HCT116 (cell line): ENCODE measurements at regions not wholly inside any gene's neighbourhood (a gene's known extent, or its start where the extent isn't known, plus 50 kb on each side); places are given as distances from the start of the nearest gene placed in this dataset.

Source experiments
- ATAC-seq: fragments of 200-7000 bp; cut with Tn5 transposase; 2 replicates; pipeline ENCODE4 v1.9.1; 2020; ENCODE audit warnings: mild to moderate bottlenecking, moderate library complexity
- BruUV-seq: library from RNA; stranded (reverse); fragments of 400-500 nt; replicated peaks from 2 replicates; lab custom pipeline; 2021; lab: Mats Ljungman, UMichigan
- CTCF ChIA-PET: fragments of 300-600 bp; sonication (Branson Sonifier 250); formaldehyde crosslinking; loops from one replicate; lab custom pipeline; 2021; ENCODE audit warnings: antibody characterized with exemption; lab: Charles Lee
- POLR2A ChIA-PET: fragments of 300-600, 350-600 bp; sonication (Branson Sonifier 250); formaldehyde crosslinking; loops from one replicate; lab custom pipeline; 2021; ENCODE audit warnings: antibody characterized with exemption; lab: Charles Lee
- RAD21 ChIA-PET, 2 experiments: fragments of 300-600 bp; sonication (Branson Sonifier 250); formaldehyde crosslinking; loops; one replicate each; lab custom pipeline; 2023; ENCODE audit warnings: low total read pairs in 2 of 2; ENCODE audit not compliant: uncharacterized antibody in 2 of 2, unreplicated experiment in 2 of 2, low non-redundant PET in 1 of 2; lab: Charles Lee
- DNase-seq: peaks from one replicate; pipeline ENCODE4 v3.0.0-alpha.2; 2010; ENCODE audit warnings: low read depth, low spot score
- H2AFZ ChIP-seq: fragments of 200-600 bp; shearing (Covaris generic), sonication (generic); 2 replicates; pipeline ENCODE4 v1.6.1; 2017; ENCODE audit warnings: low read depth, mixed run types, mixed read lengths, antibody characterized with exemption, low read length; ENCODE audit not compliant: poor library complexity, severe bottlenecking
- H3K27ac ChIP-seq: 2 replicates; pipeline ENCODE4 v1.5.1; 2012; ENCODE audit warnings: low read depth, low read length
- H3K27me3 ChIP-seq: fragments of 200-600 bp; sonication (generic); 2 replicates; pipeline ENCODE4 v1.6.1; 2016; ENCODE audit warnings: mixed run types, low read length, mixed read lengths; ENCODE audit not compliant: insufficient read depth
- H3K36me3 ChIP-seq, 2 experiments: fragments of 200-500 bp in 1 of 2; fragments of 200-600 bp in 1 of 2; sonication (Bioruptor generic) in 1 of 2; sonication (generic) in 1 of 2; 2 replicates each; pipeline versions ENCODE4 v1.5.1 to v1.6.1; 2014 to 2016; ENCODE audit warnings: low read length in 2 of 2, inconsistent platforms in 1 of 2, mixed read lengths in 1 of 2, mixed run types in 1 of 2; ENCODE audit not compliant: insufficient read depth in 2 of 2, control insufficient read depth in 1 of 2
- H3K4me1 ChIP-seq, 2 experiments: fragments of 200-600 bp in 1 of 2; sonication (generic) in 1 of 2; 2 replicates each; pipeline versions ENCODE4 v1.5.1 to v1.6.1; 2012 to 2017; ENCODE audit warnings: low read length in 2 of 2, inconsistent platforms in 1 of 2, mild to moderate bottlenecking in 1 of 2, mixed read lengths in 1 of 2, mixed run types in 1 of 2, moderate library complexity in 1 of 2; ENCODE audit not compliant: insufficient read depth in 2 of 2, control insufficient read depth in 1 of 2
- H3K4me2 ChIP-seq: fragments of 200-600 bp; sonication (generic); 2 replicates; pipeline ENCODE4 v1.6.1; 2017; ENCODE audit warnings: mixed run types, low read length, mixed read lengths
- H3K4me3 ChIP-seq, 2 experiments: fragments of 200-600 bp in 1 of 2; sonication (generic) in 1 of 2; replicated peaks in 1 of 2; 2 replicates each; pipeline ENCODE4 v1.5.1; 2011 to 2016; ENCODE audit warnings: low read length in 2 of 2, control low read depth in 1 of 2, low read depth in 1 of 2, mild to moderate bottlenecking in 1 of 2, mixed read lengths in 1 of 2, mixed run types in 1 of 2
- H3K79me2 ChIP-seq: fragments of 200-600 bp; sonication (generic); 2 replicates; pipeline ENCODE4 v1.6.1; 2017; ENCODE audit warnings: mild to moderate bottlenecking, mixed run types, low read length, moderate library complexity, mixed read lengths; ENCODE audit not compliant: insufficient read depth
- H3K9ac ChIP-seq: fragments of 200-600 bp; sonication (generic); 2 replicates; pipeline ENCODE4 v1.6.1; 2016; ENCODE audit warnings: low read length, mixed read lengths
- H3K9me2 ChIP-seq: fragments of 200-600 bp; sonication (generic), shearing (Covaris generic); 2 replicates; pipeline ENCODE4 v1.6.1; 2017; ENCODE audit warnings: mixed run types, mild to moderate bottlenecking, moderate library complexity; ENCODE audit not compliant: insufficient read depth
- H3K9me3 ChIP-seq, 2 experiments: fragments of 200-500 bp in 1 of 2; fragments of 200-600 bp in 1 of 2; sonication (Bioruptor generic) in 1 of 2; sonication (generic) in 1 of 2; 2 replicates each; pipeline ENCODE4 v1.6.1; 2014 to 2017; ENCODE audit warnings: low read length in 2 of 2, mixed read lengths in 2 of 2, inconsistent platforms in 1 of 2, low read depth in 1 of 2, mild to moderate bottlenecking in 1 of 2, mixed run types in 1 of 2, moderate library complexity in 1 of 2; ENCODE audit not compliant: control insufficient read depth in 1 of 2, insufficient read depth in 1 of 2
- H4K20me1 ChIP-seq: fragments of 200-600 bp; sonication (generic), shearing (Covaris generic); 2 replicates; pipeline ENCODE4 v1.6.1; 2017; ENCODE audit warnings: mixed run types, mild to moderate bottlenecking, moderate library complexity; ENCODE audit not compliant: insufficient read depth
- EGR1 ChIP-seq: IDR thresholded peaks from 2 replicates; pipeline ENCODE4 v1.6.1; 2012; ENCODE audit warnings: low read depth
- ELF1 ChIP-seq: IDR thresholded peaks from 2 replicates; pipeline ENCODE4 v1.6.1; 2012; ENCODE audit warnings: low read depth, borderline replicate concordance
- EZH2 ChIP-seq: fragments of 200-600 bp; sonication (generic); IDR thresholded peaks from 2 replicates; pipeline ENCODE4 v1.6.1; 2017; ENCODE audit warnings: antibody characterized with exemption, mixed run types
- EZH2phosphoT487 ChIP-seq: fragments of 200-600 bp; IDR thresholded peaks from 2 replicates; pipeline ENCODE4 v1.6.1; 2018; ENCODE audit warnings: antibody characterized with exemption, borderline replicate concordance
- FOSL1 ChIP-seq: IDR thresholded peaks from 2 replicates; pipeline ENCODE4 v1.6.1; 2012; ENCODE audit warnings: low read depth
- POLR2A ChIP-seq: IDR thresholded peaks from 2 replicates; pipeline ENCODE4 v1.7.0; 2011; ENCODE audit warnings: borderline replicate concordance; ENCODE audit not compliant: insufficient read depth, insufficient read length; ENCODE audit errors: extremely low read depth
- RAD21 ChIP-seq: IDR thresholded peaks from 2 replicates; pipeline ENCODE4 v1.6.1; 2012; ENCODE audit warnings: low read depth, mild to moderate bottlenecking
- SIN3A ChIP-seq: IDR thresholded peaks from 2 replicates; pipeline ENCODE4 v1.6.1; 2012; ENCODE audit warnings: low read depth
- TCF7L2 ChIP-seq: IDR thresholded peaks from 2 replicates; pipeline ENCODE4 v1.7.0; 2011; ENCODE audit warnings: borderline replicate concordance, inconsistent platforms; ENCODE audit not compliant: insufficient read depth, insufficient read length; ENCODE audit errors: extremely low read depth
- ZFX ChIP-seq: fragments of 450-650 bp; IDR thresholded peaks from 2 replicates; pipeline ENCODE4 v1.6.1; 2017
- ZNF274 ChIP-seq: fragments of 200-500 bp; sonication (Bioruptor generic); IDR thresholded peaks from 2 replicates; pipeline ENCODE4 v1.6.1; 2014; ENCODE audit warnings: mild to moderate bottlenecking, low read depth, low read length, inconsistent platforms
- intact Hi-C: fragments of 100-400 bp; cut with micrococcal nuclease; formaldehyde crosslinking; loops from 2 replicates; pipeline ENCODE4 v1.10.0; 2022
- TF ChIP-seq, protein P1 (sequence below): IDR thresholded peaks from 2 replicates; pipeline ENCODE4 v1.6.1; 2012
- TF ChIP-seq, protein P2 (sequence below), 3 experiments: fragments of 200-600 bp in 1 of 3; sonication (generic) in 1 of 3; IDR thresholded peaks in 2 of 3; conservative IDR thresholded peaks in 1 of 3; 2 replicates each; pipeline ENCODE4 v1.5.1; 2012 to 2017; ENCODE audit warnings: low read depth in 2 of 3, low read length in 2 of 3, antibody characterized with exemption in 1 of 3, borderline replicate concordance in 1 of 3, control low read depth in 1 of 3, mild to moderate bottlenecking in 1 of 3, mixed read lengths in 1 of 3, mixed run types in 1 of 3, moderate library complexity in 1 of 3; ENCODE audit not compliant: insufficient read depth in 1 of 3
- TF ChIP-seq, protein P3 (sequence below): IDR thresholded peaks from 2 replicates; pipeline ENCODE4 v1.6.1; 2011; ENCODE audit warnings: mild to moderate bottlenecking, low read length, moderate library complexity; ENCODE audit not compliant: insufficient replicate concordance; ENCODE audit errors: extremely low read depth

DNA sequence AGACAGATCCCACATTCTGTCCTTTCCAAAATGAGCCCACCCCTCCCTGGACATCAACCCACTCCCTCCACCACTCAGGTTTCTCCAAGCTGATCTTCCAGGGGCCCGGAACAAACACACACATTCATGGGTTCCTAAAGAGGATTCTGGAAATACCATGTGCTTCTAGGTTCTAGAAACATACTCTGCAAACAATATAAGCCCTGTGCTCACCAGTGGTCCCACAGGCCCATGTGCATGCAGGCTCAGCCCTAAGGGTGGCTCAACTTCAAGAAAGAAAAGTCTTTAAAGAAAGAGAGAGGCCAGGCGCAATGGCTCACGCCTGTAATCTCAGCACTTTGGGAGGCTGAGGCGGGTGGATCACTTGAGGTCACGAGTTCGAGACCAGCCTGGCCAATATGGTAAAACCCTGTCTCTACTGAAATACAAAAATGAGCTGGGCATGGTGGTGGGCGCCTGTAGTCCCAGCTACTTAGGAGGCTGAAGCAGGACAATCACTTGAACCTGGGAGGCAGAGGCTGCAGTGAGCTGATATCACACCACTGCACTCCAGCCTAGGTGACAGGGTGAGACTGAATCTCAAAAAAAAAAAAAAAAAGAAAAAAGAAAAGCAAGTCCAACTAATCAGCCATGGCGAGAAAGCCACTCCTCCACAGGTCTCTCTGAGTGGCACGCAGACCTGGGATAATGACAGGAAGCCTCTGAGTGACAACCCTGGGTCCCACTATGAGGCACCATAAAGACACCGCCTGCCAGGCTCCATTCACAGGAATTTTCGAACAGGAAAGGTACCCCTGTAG is 59.5 kb upstream of the PNMA1 start:
- ChIA-PET POLR2A (interaction anchor here (1.3 kb wide), 1 partner anchor 15 kb away, joined by 5 read pairs; no protein-coding TSS in a partner anchor), CTCF (no interaction called here), RAD21 (no interaction called here)
- Histone ChIP-seq H3K9me2 (no peaks in the 10 kb centered on the region), H3K4me1 (peaks cover 20 to 26% of the 10 kb centered on the region in 2 experiments), H3K9me3 (no peaks in the 10 kb centered on the region), H3K79me2 (peaks cover 21% of the 10 kb centered on the region; the same call in 1 of the 2 replicates), H3K27me3 (no peaks in the 10 kb centered on the region), H3K9ac (no peak overlapping the region), H3K36me3 (no peaks in the 10 kb centered on the region), H4K20me1 (no peaks in the 10 kb centered on the region), H3K27ac (no peak overlapping the region), H3K4me3 (no peak overlapping the region), H3K4me2 (no peak overlapping the region), H2AFZ (no peak overlapping the region)
- ATAC-seq: no peak
- DNase-seq: no peak
- BruUV-seq: no TSS peak
- TF ChIP-seq ZNF274: no peak
- TF ChIP-seq RAD21: no peak
- TF ChIP-seq EZH2: no peak
- TF ChIP-seq, protein P1, sequence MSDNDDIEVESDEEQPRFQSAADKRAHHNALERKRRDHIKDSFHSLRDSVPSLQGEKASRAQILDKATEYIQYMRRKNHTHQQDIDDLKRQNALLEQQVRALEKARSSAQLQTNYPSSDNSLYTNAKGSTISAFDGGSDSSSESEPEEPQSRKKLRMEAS: no peak
- no peak for TF ChIP-seq EZH2phosphoT487
- TF ChIP-seq ZFX: no peak
- TF ChIP-seq, protein P2, sequence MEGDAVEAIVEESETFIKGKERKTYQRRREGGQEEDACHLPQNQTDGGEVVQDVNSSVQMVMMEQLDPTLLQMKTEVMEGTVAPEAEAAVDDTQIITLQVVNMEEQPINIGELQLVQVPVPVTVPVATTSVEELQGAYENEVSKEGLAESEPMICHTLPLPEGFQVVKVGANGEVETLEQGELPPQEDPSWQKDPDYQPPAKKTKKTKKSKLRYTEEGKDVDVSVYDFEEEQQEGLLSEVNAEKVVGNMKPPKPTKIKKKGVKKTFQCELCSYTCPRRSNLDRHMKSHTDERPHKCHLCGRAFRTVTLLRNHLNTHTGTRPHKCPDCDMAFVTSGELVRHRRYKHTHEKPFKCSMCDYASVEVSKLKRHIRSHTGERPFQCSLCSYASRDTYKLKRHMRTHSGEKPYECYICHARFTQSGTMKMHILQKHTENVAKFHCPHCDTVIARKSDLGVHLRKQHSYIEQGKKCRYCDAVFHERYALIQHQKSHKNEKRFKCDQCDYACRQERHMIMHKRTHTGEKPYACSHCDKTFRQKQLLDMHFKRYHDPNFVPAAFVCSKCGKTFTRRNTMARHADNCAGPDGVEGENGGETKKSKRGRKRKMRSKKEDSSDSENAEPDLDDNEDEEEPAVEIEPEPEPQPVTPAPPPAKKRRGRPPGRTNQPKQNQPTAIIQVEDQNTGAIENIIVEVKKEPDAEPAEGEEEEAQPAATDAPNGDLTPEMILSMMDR (IDR thresholded peaks at IDR 0.05 in 2 of 3, conservative IDR thresholded peaks at IDR 0.05 in 1 of 3; ENCODE audit: borderline replicate concordance in 1 of 3, insufficient read depth in 1 of 3, low read depth in 2 of 3, low read length in 2 of 3): no peak
- TF ChIP-seq SIN3A: no peak
- TF ChIP-seq ELF1: no peak
- TF ChIP-seq, protein P3, sequence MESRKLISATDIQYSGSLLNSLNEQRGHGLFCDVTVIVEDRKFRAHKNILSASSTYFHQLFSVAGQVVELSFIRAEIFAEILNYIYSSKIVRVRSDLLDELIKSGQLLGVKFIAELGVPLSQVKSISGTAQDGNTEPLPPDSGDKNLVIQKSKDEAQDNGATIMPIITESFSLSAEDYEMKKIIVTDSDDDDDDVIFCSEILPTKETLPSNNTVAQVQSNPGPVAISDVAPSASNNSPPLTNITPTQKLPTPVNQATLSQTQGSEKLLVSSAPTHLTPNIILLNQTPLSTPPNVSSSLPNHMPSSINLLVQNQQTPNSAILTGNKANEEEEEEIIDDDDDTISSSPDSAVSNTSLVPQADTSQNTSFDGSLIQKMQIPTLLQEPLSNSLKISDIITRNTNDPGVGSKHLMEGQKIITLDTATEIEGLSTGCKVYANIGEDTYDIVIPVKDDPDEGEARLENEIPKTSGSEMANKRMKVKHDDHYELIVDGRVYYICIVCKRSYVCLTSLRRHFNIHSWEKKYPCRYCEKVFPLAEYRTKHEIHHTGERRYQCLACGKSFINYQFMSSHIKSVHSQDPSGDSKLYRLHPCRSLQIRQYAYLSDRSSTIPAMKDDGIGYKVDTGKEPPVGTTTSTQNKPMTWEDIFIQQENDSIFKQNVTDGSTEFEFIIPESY: no peak
- no peak for TF ChIP-seq POLR2A
- no peak for TF ChIP-seq FOSL1
- no peak for TF ChIP-seq EGR1
- no peak for TF ChIP-seq TCF7L2
- intact Hi-C loops: no loop called here
